ENCODE measurements at regions not wholly inside any gene's neighbourhood (a gene's known extent, or its start where the extent isn't known, plus 50 kb on each side); places are given as distances from the start of the nearest gene placed in this dataset.

GRCh38 chr9:7287986-7288385 lies 511.6 kb downstream of the DMAC1 start:
- TF ChIP-seq USF2 (IDR thresholded peaks at IDR 0.05; ENCODE audit: low read length) (no peak), CTCF (IDR thresholded peaks at IDR 0.05; ENCODE audit: control extremely low read depth in 1 of 3, insufficient read depth in 1 of 3, low read depth in 1 of 3, low read length in 3 of 3) (no peak), ZNF274 (IDR thresholded peaks at IDR 0.05; ENCODE audit: borderline replicate concordance, extremely low read depth, low read length) (no peak), MAX (IDR thresholded peaks at IDR 0.05) (no peak), TAF7 (optimal IDR thresholded peaks at IDR 0.05; ENCODE audit: borderline replicate concordance, low read depth, low read length) (no peak), CEBPB (IDR thresholded peaks at IDR 0.05; ENCODE audit: low read depth, low read length) (no peak), NANOG (IDR thresholded peaks at IDR 0.05; ENCODE audit: insufficient read depth, low read depth, low read length, poor library complexity, severe bottlenecking) (no peak), SIN3A (conservative IDR thresholded peaks at IDR 0.05 in 1 of 2, IDR thresholded peaks at IDR 0.05 in 1 of 2; ENCODE audit: low read depth in 1 of 2, low read length in 2 of 2) (no peak)

Measured in H1 (cell line).